Panc1 (cell line): ENCODE measurements at regions not wholly inside any gene's neighbourhood (a gene's known extent, or its start where the extent isn't known, plus 50 kb on each side); places are given as distances from the start of the nearest gene placed in this dataset.

Experiments
- CTCF ChIP-seq: fragments of 450-650 bp; IDR thresholded peaks from 2 replicates; pipeline ENCODE4 v1.5.1; 2017; ENCODE audit warnings: mild to moderate bottlenecking
- REST ChIP-seq, 2 experiments: IDR thresholded peaks; 2 replicates each; pipeline ENCODE4 v1.6.1; 2011 to 2012; ENCODE audit warnings: low read depth in 2 of 2, control low read depth in 1 of 2, low read length in 1 of 2, mild to moderate bottlenecking in 1 of 2, moderate library complexity in 1 of 2; ENCODE audit not compliant: insufficient read depth in 1 of 2

- TF ChIP-seq REST (IDR thresholded peaks at IDR 0.05; ENCODE audit: insufficient read depth in 1 of 2, low read depth in 2 of 2, low read length in 1 of 2) = no peak
- TF ChIP-seq CTCF = no peak
Observed at GRCh38 chr5:130975847-130976246, 189.2 kb downstream of the HINT1 start.
